ENCODE measurements at regions not wholly inside any gene's neighbourhood (a gene's known extent, or its start where the extent isn't known, plus 50 kb on each side); places are given as distances from the start of the nearest gene placed in this dataset.

- no peaks in the 10 kb centered on the region for H4K20me1 ChIP-seq (ENCODE audit: insufficient read depth)
- TF ChIP-seq CTCF (conservative IDR thresholded peaks at IDR 0.05; ENCODE audit: low read depth, low read length) = no peak
- no peaks in the 10 kb centered on the region for H3K4me1 ChIP-seq (ENCODE audit: low read depth, poor library complexity, severe bottlenecking)
- no peaks in the 10 kb centered on the region for H3K36me3 ChIP-seq (ENCODE audit: insufficient read depth)
- H2AFZ ChIP-seq (ENCODE audit: low read depth) = no peak overlapping the region
- no peak overlapping the region for H3K4me3 ChIP-seq (IDR thresholded peaks at IDR 0.05; ENCODE audit: insufficient read depth, low read depth, low read length)
- no peaks in the 10 kb centered on the region for H3K27me3 ChIP-seq (ENCODE audit: insufficient read depth, low read depth)
- no peak overlapping the region for H3K4me2 ChIP-seq
- no peak overlapping the region for H3K27ac ChIP-seq
- H3K79me2 ChIP-seq (ENCODE audit: insufficient read depth, low read depth) = no peaks in the 10 kb centered on the region
- no peak overlapping the region for H3K9ac ChIP-seq
Observed at GRCh38 chr5:26432386-26432785, 606.0 kb downstream of the CDH9 start.

- Histone ChIP-seq H3K4me2 (no peak overlapping the region), H4K20me1 (ENCODE audit: insufficient read depth) (no peaks in the 10 kb centered on the region), H3K4me1 (ENCODE audit: low read depth, poor library complexity, severe bottlenecking) (no peaks in the 10 kb centered on the region), H3K27ac (no peak overlapping the region), H3K27me3 (ENCODE audit: insufficient read depth, low read depth) (no peaks in the 10 kb centered on the region), H3K4me3 (IDR thresholded peaks at IDR 0.05; ENCODE audit: insufficient read depth, low read depth, low read length) (no peak overlapping the region), H2AFZ (ENCODE audit: low read depth) (no peak overlapping the region), H3K9ac (no peak overlapping the region), H3K79me2 (ENCODE audit: insufficient read depth, low read depth) (no peaks in the 10 kb centered on the region), H3K36me3 (ENCODE audit: insufficient read depth) (no peaks in the 10 kb centered on the region)
- TF ChIP-seq CTCF (conservative IDR thresholded peaks at IDR 0.05; ENCODE audit: low read depth, low read length) = no peak
Observed at GRCh38 chr5:26430323-26430722, 608.1 kb downstream of the CDH9 start.

- Histone ChIP-seq H2AFZ (ENCODE audit: low read depth) (no peak overlapping the region), H3K9ac (no peak overlapping the region), H3K4me1 (ENCODE audit: low read depth, poor library complexity, severe bottlenecking) (no peaks in the 10 kb centered on the region), H3K27ac (no peak overlapping the region), H3K27me3 (ENCODE audit: insufficient read depth, low read depth) (no peaks in the 10 kb centered on the region), H3K4me2 (no peak overlapping the region), H4K20me1 (ENCODE audit: insufficient read depth) (no peaks in the 10 kb centered on the region), H3K36me3 (ENCODE audit: insufficient read depth) (no peaks in the 10 kb centered on the region), H3K4me3 (IDR thresholded peaks at IDR 0.05; ENCODE audit: insufficient read depth, low read depth, low read length) (no peak overlapping the region), H3K79me2 (ENCODE audit: insufficient read depth, low read depth) (no peaks in the 10 kb centered on the region)
- TF ChIP-seq CTCF (conservative IDR thresholded peaks at IDR 0.05; ENCODE audit: low read depth, low read length) = no peak
Observed at GRCh38 chr5:26427281-26427680, 611.1 kb downstream of the CDH9 start.

- Histone ChIP-seq H3K36me3 (ENCODE audit: insufficient read depth) (no peaks in the 10 kb centered on the region), H3K4me2 (no peak overlapping the region), H4K20me1 (ENCODE audit: insufficient read depth) (no peaks in the 10 kb centered on the region), H3K4me1 (ENCODE audit: low read depth, poor library complexity, severe bottlenecking) (no peaks in the 10 kb centered on the region), H3K27me3 (ENCODE audit: insufficient read depth, low read depth) (no peaks in the 10 kb centered on the region), H3K79me2 (ENCODE audit: insufficient read depth, low read depth) (no peaks in the 10 kb centered on the region), H2AFZ (ENCODE audit: low read depth) (no peak overlapping the region), H3K4me3 (IDR thresholded peaks at IDR 0.05; ENCODE audit: insufficient read depth, low read depth, low read length) (no peak overlapping the region), H3K9ac (no peak overlapping the region), H3K27ac (no peak overlapping the region)
- no peak for TF ChIP-seq CTCF (conservative IDR thresholded peaks at IDR 0.05; ENCODE audit: low read depth, low read length)
Observed at GRCh38 chr5:26419987-26420386, 618.4 kb downstream of the CDH9 start.

GRCh38 chr5:26416911-26417310, 621.5 kb downstream of the CDH9 start:
- H3K9ac ChIP-seq = no peak overlapping the region
- H3K27ac ChIP-seq = no peak overlapping the region
- no peaks in the 10 kb centered on the region for H3K27me3 ChIP-seq (ENCODE audit: insufficient read depth, low read depth)
- H3K79me2 ChIP-seq (ENCODE audit: insufficient read depth, low read depth) = no peaks in the 10 kb centered on the region
- no peak for TF ChIP-seq CTCF (conservative IDR thresholded peaks at IDR 0.05; ENCODE audit: low read depth, low read length)
- H3K4me1 ChIP-seq (ENCODE audit: low read depth, poor library complexity, severe bottlenecking) = no peaks in the 10 kb centered on the region
- no peak overlapping the region for H2AFZ ChIP-seq (ENCODE audit: low read depth)
- H3K36me3 ChIP-seq (ENCODE audit: insufficient read depth) = no peaks in the 10 kb centered on the region
- no peak overlapping the region for H3K4me3 ChIP-seq (IDR thresholded peaks at IDR 0.05; ENCODE audit: insufficient read depth, low read depth, low read length)
- H3K4me2 ChIP-seq = no peak overlapping the region
- no peaks in the 10 kb centered on the region for H4K20me1 ChIP-seq (ENCODE audit: insufficient read depth)
